ENCODE measurements at regions not wholly inside any gene's neighbourhood (a gene's known extent, or its start where the extent isn't known, plus 50 kb on each side); places are given as distances from the start of the nearest gene placed in this dataset.

DNA sequence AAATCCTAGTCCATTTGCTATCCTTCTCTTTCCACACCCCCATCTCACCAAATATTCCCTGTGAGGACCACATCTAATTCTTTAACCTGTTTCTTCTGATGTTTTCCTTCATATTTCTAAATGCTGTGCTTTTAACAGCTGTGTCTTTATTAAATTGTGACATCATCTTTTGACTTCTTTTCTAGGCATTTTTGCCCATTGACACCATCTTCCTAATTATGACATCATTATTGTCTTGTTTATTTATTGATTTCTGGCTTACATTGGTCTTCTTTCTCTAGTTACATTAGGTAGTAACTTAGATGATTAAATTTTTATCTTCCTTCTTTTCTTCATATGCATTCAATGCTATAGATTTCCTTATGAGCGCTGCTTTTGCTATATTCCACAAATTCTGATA is 175.8 kb upstream of the PDE5A start:
- TF ChIP-seq, protein P1, sequence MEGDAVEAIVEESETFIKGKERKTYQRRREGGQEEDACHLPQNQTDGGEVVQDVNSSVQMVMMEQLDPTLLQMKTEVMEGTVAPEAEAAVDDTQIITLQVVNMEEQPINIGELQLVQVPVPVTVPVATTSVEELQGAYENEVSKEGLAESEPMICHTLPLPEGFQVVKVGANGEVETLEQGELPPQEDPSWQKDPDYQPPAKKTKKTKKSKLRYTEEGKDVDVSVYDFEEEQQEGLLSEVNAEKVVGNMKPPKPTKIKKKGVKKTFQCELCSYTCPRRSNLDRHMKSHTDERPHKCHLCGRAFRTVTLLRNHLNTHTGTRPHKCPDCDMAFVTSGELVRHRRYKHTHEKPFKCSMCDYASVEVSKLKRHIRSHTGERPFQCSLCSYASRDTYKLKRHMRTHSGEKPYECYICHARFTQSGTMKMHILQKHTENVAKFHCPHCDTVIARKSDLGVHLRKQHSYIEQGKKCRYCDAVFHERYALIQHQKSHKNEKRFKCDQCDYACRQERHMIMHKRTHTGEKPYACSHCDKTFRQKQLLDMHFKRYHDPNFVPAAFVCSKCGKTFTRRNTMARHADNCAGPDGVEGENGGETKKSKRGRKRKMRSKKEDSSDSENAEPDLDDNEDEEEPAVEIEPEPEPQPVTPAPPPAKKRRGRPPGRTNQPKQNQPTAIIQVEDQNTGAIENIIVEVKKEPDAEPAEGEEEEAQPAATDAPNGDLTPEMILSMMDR (IDR thresholded peaks at IDR 0.05 in 4 of 5, conservative IDR thresholded peaks at IDR 0.05 in 1 of 5), result no peak
- TF ChIP-seq POLR2A (IDR thresholded peaks at IDR 0.05), result no peak
